Inflammatory macrophage treated with lipopolysaccharide for 4 hours (primary cell): ENCODE measurements at regions not wholly inside any gene's neighbourhood (a gene's known extent, or its start where the extent isn't known, plus 50 kb on each side); places are given as distances from the start of the nearest gene placed in this dataset.

Experiments
- DNase-seq: peaks from one replicate; pipeline ENCODE4 v3.0.0-alpha.2; 2020

DNA sequence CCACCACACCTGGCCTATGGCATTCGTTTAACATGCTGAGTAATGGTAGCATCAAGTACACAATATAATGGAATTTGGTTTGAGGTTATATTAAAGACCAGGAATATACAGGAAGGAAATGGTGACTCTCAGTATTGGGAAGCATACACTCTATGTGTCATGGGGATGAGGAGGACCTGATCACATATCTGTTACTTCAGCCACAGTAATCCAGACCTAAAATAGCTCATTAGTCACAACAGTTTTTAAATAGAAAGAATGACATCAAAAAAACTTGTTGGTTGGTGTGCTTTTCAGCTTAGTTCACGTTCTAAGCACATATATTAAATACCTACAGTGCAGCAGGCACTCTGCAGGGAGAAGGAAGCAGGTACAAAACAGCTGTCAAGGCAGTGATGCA, 52.5 kb upstream of the ATP2C1 start:
- peak; percentile 81 for DNase-seq

DNA sequence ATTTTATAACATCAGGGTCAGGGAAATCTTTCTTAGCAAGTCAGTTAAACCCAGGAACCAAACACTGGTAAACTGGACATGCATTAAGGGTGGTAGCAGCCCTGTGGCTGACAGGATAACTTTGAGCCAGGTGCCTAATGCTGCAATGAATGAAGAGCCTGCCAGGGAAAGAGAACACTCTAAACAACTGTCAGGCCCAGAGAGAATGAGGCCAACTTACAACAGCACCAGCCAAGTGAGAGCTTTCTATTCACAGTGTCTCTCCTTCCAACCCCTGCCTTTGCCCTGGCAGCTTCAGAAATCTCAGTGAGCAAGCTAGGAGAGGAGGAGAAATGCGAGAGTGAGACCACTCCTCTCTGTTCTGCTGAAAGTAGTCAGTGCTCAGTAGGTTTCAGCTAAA, 50.4 kb upstream of the ATP2C1 start:
- DNase-seq = no peak
